H7 (cell line): ENCODE measurements at regions not wholly inside any gene's neighbourhood (a gene's known extent, or its start where the extent isn't known, plus 50 kb on each side); places are given as distances from the start of the nearest gene placed in this dataset.
A peak's percentile ranks its signal among the peaks of the same experiment; 100 is the strongest.

ENCODE experiments used
- DNase-seq: peaks from one replicate; pipeline ENCODE4 v3.0.0; 2012
- H3K27me3 ChIP-seq: 2 replicates; pipeline ENCODE4 v1.6.0; 2011; ENCODE audit warnings: mild to moderate bottlenecking, low read length; ENCODE audit not compliant: control insufficient read depth, insufficient read depth
- H3K36me3 ChIP-seq: replicated peaks from 2 replicates; pipeline ENCODE4 v1.5.1; 2011; ENCODE audit warnings: low read length; ENCODE audit not compliant: control insufficient read depth, insufficient read depth
- H3K4me3 ChIP-seq: 2 replicates; pipeline ENCODE4 v1.5.1; 2011; ENCODE audit warnings: low read depth, mild to moderate bottlenecking, control low read depth, low read length, moderate library complexity; ENCODE audit not compliant: insufficient read depth

DNA sequence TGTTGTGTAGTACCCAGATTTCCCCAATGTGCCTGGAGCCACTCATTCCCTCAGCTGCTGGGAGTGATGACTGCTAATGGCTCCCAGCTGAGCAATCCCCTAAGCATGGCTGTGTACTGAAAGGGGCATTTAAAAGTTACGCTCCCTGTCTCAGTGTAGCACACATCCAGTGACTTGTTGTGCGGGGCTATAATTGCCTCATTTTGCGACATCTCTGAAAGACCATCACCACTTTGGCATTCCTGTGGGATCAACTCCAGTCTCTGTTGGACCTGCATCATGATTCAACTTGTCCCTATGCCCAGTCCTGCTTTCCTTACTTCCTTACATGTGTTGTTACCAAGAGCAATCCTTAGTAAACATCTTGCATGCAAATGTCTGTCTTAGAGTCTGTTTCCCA, 201.2 kb upstream of the MPDZ start:
- no peak for DNase-seq
- no peaks in the 10 kb centered on the region; the same call in 1 of the 2 replicates for H3K36me3 ChIP-seq
- H3K4me3 ChIP-seq: no peak overlapping the region
- no peaks in the 10 kb centered on the region for H3K27me3 ChIP-seq

DNA sequence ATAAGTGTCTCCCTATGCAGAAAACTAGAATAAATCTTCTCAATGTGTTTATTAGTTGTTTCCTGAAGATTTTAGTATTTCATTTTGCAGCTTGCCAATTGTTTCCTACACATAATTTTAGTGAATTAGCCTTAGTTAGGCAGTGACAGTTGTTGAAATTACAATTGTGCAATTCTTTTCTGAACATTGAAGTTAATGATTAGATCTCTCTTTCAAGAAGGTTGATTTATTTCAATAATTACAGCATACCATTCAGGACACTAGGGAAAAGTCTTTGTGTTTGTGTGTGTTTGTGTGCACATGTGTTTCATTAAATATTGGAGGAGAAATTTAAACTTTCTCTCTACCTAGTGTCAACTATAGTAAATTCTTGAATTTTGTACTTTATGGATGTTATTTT, 199.6 kb upstream of the MPDZ start:
- Histone ChIP-seq H3K36me3 (no peaks in the 10 kb centered on the region; the same call in 1 of the 2 replicates), H3K4me3 (no peak overlapping the region), H3K27me3 (no peaks in the 10 kb centered on the region)
- DNase-seq: no peak

DNA sequence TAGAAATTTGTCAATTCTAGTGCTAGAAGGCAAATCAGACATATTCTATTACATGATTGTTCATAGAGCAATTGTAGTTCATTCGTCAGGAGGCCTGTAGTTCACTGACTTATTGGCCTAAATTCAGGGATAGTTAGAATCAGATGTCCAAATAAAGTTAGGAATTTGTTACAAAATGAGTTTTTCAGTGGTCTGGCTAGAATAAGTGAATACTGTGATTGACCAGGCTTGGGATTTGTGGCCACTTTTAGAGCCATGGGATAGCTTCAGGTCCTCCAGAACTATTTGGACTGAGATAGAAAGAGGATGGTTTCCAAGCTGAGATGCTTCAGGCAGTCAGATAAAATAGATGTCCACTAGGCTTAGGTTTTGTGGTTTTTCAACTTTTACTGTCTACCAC, 199.1 kb upstream of the MPDZ start:
- Histone ChIP-seq H3K36me3 (no peaks in the 10 kb centered on the region; the same call in 1 of the 2 replicates), H3K4me3 (no peak overlapping the region), H3K27me3 (no peaks in the 10 kb centered on the region)
- DNase-seq: no peak

DNA sequence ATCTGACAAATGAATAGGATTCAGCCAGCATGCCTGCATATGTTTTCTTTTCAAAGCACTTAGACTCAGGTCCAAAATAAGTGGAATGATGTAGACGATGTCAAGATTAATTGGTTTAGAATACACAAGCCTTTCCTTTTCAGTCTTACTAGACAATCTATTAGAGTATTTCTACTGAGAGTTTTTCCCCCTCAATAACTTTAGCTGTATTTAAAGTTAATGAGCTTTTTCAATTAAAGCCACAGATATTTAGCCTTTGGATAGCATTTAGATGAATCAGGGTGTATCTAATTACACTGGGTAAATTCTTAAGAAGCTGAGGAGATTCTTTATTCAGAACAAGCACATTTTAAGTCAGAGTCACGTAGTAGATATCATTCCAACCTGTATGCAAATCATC, 198.7 kb upstream of the MPDZ start:
- Histone ChIP-seq H3K27me3 (no peaks in the 10 kb centered on the region), H3K4me3 (no peak overlapping the region), H3K36me3 (no peaks in the 10 kb centered on the region; the same call in 1 of the 2 replicates)
- no peak for DNase-seq

DNA sequence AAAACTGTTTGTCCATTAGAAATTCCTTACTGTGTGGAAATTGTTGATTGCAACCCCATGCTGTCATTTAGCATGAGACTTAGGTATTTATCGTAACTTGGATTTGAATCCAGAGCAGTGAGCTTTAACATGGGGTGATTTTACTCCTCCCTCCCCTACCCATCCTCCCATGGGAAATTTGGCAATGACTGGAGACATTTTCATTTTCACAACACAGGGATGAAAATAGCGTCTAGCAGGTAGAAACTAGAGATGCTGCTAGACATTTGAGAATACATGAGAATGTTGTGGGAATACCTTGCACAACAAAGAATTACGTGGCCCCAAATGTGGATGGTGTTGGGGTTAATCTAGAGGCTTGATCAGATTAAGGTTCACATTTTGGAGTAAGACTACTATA, 191.3 kb upstream of the MPDZ start:
- H3K36me3 ChIP-seq: no peaks in the 10 kb centered on the region
- H3K27me3 ChIP-seq: no peaks in the 10 kb centered on the region
- DNase-seq: no peak
- no peak overlapping the region for H3K4me3 ChIP-seq

DNA sequence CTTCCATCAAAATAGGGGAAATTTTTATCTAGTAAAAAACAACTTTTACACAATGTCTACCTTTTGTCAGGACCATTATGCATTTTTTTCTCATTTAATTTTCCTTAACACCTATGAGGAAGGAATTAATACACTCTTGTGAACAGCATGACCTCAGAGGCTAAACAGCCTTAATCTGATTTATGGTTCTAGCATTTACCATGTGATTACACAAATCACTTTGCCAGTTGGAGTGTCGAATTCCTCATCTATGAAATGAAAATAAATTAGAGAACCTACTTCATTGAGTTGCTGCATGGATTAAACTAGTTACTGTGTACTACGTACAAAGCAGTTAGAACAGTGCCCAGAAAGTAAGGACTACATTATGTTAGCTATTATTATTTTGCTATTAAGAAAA, 187.7 kb upstream of the MPDZ start:
- Histone ChIP-seq H3K4me3 (no peak overlapping the region), H3K36me3 (no peaks in the 10 kb centered on the region), H3K27me3 (no peaks in the 10 kb centered on the region)
- no peak for DNase-seq

DNA sequence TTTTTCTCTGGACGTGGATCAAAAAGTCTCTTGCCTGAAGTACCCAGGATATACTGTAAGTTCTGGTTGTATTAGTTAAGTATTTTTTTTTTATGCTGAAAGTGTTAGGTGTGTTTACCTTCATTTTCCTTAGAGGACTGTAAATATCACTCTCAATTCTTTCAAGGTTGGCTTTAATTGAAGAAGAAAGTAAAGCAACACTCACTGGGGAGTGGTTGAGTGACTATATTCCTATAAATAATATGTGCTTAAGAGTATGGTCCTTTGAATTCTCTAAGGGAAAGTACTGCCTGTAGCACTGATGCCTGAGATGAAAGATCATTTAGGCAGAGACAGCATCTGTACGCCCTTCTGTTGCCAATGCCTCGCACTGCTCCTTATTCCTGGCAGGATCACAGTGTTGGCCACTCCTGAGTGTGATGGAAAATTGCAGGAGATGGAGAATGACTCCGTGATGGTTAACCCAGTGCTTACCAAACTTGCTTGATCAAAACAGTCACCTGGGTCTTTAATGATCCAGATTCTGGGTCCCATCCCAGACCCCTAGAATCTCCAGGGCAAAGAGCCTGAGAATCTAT, 182.0 kb upstream of the MPDZ start:
- no peak for DNase-seq
- Histone ChIP-seq H3K36me3 (no peaks in the 10 kb centered on the region), H3K27me3 (no peaks in the 10 kb centered on the region), H3K4me3 (no peak overlapping the region)

DNA sequence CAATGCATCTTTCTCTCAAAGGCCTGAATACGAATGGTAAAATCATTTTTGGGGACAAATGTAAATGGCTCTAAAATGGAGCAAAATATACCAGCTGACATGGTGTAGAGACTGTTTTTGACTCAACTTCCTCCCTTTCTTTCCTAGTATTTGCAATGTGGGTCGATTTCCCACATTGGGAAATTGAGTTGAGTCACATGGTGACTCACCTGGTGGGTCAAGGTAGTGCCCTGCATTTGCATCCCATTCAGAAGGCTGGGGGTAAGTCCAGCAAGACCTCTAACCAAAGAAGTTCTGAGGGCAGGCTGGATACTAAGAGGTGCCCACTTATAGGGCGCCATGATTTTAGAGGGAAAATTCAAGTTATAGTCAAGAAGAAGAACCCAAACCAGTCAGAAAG, 179.6 kb upstream of the MPDZ start:
- no peaks in the 10 kb centered on the region for H3K36me3 ChIP-seq
- no peaks in the 10 kb centered on the region for H3K27me3 ChIP-seq
- H3K4me3 ChIP-seq: no peak overlapping the region
- no peak for DNase-seq

DNA sequence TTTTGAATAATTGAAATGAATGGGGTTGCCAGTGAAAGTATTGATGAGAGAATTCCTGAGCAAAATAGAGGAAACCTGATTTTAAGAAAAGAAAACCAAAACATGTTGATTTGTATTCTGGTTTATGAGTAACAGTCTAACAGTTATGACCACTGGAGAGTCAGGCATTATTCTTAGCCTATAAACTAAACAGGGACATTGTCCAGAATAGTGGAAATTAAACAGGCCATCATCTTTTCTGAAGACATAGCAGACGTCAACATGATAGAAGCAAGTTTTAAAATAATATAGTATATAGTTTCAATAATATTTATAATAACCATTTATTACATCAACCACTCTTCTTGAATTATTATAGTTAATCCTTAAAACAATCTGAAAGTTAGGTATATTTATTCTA, 178.3 kb upstream of the MPDZ start:
- no peak for DNase-seq
- Histone ChIP-seq H3K36me3 (no peaks in the 10 kb centered on the region), H3K4me3 (no peak overlapping the region), H3K27me3 (no peaks in the 10 kb centered on the region)

DNA sequence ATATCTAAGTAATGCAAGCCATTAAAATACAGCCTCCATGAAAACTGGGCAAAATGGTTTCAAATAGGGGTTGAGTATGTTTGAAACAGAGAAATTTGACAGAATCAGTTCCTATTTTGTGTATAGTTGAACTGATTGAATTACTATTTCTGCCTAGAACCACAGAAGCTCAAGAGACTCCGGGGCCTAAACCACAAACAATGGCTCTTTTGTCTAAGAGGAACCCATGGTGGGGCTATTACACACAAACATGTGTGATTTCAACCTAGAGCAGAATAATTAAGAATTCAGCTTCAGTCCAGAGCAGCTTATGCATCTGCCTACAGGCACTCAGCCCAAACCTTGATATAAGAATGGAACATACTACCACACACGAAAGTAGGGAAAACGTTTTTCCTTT, 171.2 kb upstream of the MPDZ start:
- H3K36me3 ChIP-seq: no peaks in the 10 kb centered on the region
- no peaks in the 10 kb centered on the region for H3K27me3 ChIP-seq
- no peak overlapping the region for H3K4me3 ChIP-seq
- peak; percentile 6 for DNase-seq

DNA sequence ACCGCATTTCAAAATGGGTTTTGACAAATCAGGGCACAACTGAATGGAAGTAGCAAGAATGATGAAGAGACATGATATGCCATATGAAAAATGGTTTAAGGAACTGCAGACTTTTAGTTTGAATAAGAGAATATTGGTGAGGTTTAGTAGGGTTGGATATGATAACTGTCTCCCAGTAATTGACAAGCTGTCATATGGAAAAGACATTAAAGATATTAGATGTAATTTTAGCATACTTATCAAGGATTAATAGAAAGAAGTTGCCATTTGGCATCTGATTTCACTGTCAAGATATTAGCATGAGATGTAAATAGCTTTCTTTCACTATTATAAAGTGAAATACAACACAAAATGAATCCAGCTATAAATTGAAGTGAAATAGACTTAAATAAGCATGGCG, 169.0 kb upstream of the MPDZ start:
- Histone ChIP-seq H3K27me3 (no peaks in the 10 kb centered on the region), H3K4me3 (no peak overlapping the region), H3K36me3 (no peaks in the 10 kb centered on the region)
- no peak for DNase-seq

DNA sequence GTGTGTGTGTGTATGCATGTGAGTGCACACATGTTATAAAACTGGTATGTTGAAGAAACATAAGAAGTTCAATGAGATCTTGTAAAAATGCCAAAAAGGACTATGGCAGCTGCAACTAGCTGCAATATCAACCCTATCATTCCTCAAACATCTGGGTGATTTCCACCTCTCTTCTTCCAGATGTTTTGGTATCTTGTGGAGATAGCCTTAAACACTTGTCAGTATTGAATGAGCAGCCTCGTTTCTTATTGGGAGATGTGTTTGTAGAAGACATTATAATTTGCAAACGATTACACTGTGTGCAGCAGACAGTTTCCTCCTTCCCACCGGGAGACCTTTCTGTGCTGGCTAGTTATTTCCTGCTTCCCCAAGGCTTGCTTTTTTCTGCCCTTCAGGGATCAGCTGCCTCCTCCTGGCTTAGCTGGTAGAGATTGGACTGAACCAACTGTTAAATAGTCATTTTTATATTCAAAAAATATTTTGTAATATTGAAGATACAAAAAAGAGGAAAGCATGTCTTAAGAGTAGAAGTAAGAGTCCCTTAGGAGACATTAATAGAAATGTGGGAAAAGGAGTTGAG, 168.4 kb upstream of the MPDZ start:
- Histone ChIP-seq H3K4me3 (no peak overlapping the region), H3K27me3 (no peaks in the 10 kb centered on the region), H3K36me3 (no peaks in the 10 kb centered on the region)
- peak; percentile 17 for DNase-seq

DNA sequence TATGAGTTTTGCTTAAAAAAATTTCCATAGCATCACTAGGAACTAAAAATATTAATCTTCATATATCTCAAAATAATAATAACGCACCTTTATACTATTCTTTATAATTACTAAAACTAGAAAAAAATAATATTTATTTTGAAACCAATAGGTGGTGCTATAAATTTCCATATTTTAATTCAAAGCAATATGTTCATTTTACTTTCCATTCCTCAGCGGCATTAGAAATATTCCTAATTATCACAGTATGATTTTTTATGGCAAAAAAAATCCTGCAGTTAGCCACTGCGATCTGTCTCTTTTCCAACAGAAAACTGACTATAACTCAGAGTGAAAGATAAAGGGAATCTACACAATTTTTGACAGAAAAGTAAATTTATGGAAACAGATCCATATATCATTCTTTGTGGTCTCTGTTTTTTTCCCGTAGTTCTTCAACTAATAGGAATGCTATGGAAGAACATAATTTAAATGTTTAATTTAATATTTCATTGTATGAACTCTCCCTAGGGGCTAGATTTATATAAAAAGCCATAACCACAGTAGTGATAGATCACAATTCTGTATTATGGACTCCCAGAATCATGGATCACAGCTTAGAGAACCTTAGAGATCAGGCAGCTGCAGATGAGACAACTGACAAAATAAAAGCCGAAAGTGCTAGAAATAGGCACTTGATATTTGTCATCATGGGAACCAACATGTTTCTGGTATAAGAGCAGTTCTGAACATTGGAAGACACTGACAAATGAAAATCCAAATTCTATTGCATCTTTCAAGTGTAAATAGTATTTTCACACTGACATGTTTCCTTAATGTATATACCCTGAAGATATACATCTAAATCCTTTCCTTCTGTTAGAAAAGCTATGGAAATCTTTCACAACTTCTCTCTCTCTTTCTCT, 167.7 kb upstream of the MPDZ start:
- no peaks in the 10 kb centered on the region for H3K27me3 ChIP-seq

DNA sequence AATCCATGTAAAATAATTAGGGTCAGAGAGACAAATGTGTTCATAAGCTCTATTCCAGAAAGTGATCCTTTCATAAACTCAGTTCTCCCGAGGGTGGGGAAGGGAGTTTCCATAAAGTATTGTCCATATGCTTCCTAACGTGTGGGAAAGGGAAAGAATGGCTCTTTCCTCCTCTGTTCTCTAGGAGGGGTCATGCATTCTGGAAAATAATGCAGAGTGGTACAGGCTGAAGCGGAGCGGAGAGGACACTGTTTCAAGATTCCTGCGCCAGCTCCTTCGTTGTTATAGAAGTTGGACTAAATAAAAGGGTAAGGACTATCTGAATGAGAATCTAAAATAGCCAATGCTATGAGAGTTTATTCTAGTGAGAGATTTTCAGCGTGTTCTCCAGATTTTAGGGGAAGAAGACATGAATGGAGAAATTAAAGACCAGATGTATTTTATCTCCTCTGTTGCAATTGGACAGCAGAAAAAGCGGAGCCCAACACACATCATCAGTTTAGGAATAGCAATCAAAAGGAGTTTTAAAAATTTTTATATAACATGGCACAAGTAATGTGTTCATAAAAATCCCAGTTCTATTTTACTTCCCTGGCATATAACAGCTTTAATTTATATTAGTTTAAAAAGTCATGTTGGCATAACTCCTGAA, 166.9 kb upstream of the MPDZ start:
- Histone ChIP-seq H3K36me3 (no peaks in the 10 kb centered on the region), H3K27me3 (no peaks in the 10 kb centered on the region), H3K4me3 (no peak overlapping the region)
- DNase-seq: no peak

More for the DNA sequence above, 167.7 kb upstream of the MPDZ start:
- no peak for DNase-seq
- Histone ChIP-seq H3K4me3 (no peak overlapping the region), H3K36me3 (no peaks in the 10 kb centered on the region)

DNA sequence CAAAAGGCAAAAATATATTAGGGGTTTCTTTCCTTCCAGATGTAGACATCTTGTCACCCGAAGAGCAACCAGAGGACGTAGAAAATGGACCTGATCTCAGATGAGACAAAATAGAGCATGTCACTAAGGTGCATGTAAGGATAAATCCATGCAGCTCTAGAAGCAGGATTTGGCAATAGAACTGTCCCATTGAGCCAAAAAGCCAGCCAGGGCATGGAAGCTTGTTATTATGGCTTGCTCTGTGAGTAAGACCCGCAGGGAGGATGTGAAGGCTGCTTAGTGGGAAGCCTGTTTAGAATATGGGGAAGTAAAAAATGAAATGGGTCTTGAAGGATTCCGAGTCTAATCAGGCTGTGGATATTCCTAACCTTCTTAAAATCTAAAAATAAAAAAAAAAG, 165.6 kb upstream of the MPDZ start:
- DNase-seq: no peak
- Histone ChIP-seq H3K4me3 (no peak overlapping the region), H3K36me3 (no peaks in the 10 kb centered on the region)

More for the DNA sequence above, 165.6 kb upstream of the MPDZ start:
- H3K27me3 ChIP-seq: no peaks in the 10 kb centered on the region
